Fibroblast of gingiva (primary cell): ENCODE measurements at regions not wholly inside any gene's neighbourhood (a gene's known extent, or its start where the extent isn't known, plus 50 kb on each side); places are given as distances from the start of the nearest gene placed in this dataset.
"Not testable (repeated sequence)": the region's sequence is repeated elsewhere in the genome, so short reads cannot be mapped to it uniquely, and the experiment has no call there.

ENCODE experiments used
- DNase-seq: peaks from one replicate; pipeline ENCODE4 v3.0.0-alpha.2; 2011; ENCODE audit warnings: low read depth

DNA sequence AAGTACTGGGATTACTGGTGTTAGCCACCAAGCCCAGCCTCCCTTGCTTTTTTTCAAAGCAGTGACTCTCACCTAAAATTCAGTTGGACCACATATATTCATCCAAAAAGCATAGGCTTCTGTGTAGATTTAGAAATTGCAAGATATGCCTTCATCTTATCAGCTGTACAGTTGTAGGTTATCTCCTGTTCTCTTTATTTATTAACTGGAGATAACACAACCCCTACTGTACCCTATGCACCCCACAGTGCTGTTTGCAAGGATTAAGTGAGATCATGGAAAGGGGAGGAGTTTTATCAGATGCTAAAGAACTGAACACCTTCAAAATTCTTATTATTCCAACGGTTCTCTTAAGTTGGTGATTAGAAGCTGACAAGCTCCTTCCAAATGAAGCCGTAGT, 164.4 kb upstream of the JARID2 start:
- DNase-seq: no peak

DNA sequence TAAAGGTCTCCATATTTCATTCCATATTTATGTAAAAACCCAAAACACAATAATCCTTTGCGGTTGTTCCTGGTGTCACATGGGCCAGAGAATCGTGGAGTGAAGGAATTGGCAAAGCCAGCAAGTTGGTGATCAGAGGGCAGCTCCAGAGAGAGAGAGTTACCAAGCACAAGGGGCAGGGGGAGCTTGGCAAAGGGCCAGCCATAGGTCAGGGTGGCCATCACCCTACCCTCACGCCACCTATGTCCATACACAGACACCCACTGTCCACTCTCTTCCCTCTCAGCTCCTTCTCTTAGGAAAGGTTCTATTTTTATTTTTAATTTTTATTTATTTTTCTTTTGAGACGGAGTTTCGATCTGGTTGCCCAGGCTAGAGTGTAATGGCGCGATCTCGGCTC, 163.2 kb upstream of the JARID2 start:
- DNase-seq: no peak

DNA sequence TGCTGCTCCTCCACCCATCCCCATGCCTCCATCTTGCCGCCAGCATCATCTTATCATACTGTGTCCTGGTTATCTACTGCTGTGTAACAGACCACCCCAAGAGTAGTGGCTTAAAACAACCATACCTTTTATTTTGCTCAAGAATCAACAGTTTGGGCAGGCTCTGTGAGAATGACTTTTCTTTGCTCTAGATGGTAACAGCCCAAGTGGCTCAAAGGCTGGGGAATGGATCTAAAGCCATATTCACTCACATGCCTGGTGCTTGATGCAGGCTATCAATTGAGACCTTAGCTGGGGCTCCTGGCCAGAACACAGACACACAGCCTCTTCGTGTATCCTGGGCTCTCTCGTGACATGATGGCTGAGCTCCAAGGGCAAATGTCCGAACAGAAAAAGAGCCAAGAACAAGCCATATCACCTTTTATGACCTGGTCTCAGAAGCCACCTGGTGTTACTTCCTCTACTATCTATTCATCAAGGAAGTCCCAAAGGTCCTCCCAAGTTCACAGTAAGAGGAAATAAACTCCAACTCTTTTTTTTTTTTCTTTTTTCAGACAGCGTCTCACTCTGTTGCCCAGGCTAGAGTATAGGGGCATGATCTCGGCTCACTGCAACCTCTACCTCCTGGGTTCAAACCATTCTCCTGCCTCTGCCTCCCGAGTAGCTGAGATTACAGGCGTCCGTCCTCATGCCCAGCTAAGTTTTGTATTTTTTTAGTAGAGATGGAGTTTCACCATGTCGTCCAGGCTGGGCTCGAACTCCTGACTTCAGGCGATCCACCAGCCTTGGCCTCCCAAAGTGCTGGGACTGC, 159.3 kb upstream of the JARID2 start:
- no peak for DNase-seq

DNA sequence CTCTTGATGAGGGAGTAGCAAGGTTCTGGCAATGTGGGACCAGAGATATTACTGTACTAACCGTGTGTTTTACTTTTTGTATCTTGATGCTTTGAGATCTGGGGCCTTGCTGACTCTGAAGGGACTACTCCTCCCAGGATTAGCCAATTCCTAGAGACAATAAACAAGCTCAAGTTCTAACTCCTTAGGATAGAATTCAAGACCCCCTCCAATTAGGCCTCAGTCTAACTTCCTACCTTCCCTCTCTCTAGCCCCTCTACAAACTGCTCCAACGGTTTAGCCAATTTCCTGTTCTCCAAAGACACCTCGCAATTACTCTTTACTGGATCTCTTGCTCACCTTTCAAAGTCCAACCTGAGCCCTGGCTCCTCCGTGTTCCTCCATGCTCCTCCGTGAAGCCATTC, 158.7 kb upstream of the JARID2 start:
- DNase-seq: no peak

DNA sequence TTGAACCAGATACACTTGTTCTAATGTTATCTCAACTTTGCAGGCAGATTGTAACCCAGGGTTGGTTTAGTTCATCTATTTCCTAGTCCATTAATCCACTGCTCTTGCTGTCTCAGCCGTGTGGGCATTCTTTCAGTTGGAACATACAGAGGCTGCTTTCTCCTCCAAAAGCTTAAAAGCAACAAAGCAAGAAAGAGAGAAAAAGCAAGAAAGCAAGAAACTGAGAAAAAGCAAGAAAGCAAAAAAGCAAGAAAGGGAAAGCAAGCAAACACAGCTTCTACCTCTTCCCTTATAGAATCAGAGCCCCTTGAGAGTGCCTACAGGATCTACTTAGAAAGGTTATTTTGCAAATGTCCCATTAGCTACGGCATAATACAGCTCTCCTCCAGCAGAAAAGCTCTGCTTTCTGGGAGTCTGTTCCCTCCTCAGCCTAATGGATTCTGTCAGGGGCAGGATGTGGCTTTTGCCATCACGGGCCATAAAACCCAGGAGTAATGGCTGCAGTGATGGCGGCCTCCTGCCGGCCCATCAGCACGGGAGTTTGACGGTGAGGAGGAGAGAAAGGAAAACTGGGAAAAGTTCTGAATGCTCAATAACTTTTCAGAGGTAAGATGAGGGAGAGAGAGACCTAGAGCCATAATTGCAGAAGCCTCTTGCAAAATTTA, 156.8 kb upstream of the JARID2 start:
- no peak for DNase-seq

DNA sequence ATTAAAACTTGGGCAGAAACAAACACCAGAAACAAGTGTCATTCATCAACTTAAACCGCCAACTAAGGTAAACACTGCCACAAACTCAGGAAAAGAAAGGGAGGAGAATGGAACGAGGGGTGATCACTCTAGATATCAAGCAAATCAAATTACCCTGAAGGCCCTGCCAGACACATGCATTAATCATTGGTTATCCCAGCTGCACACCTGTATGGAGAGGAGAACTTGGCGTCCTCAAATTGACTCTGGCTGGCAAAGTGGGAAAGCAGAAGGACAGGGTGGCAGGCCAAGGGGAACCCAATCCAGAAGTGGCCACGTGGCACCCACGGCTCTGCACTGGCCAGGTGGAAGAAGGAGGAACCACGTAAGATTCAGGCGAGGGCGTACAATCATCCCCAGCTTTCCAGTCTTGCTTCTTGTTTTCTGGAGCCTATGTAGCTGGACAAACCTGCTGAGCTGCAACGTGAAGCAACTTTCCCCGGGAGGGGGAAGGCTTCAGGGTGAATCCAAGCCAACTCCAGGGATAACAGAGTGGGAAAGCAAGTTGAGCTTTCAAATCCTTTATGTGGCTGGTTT, 156.2 kb upstream of the JARID2 start:
- DNase-seq: no peak

DNA sequence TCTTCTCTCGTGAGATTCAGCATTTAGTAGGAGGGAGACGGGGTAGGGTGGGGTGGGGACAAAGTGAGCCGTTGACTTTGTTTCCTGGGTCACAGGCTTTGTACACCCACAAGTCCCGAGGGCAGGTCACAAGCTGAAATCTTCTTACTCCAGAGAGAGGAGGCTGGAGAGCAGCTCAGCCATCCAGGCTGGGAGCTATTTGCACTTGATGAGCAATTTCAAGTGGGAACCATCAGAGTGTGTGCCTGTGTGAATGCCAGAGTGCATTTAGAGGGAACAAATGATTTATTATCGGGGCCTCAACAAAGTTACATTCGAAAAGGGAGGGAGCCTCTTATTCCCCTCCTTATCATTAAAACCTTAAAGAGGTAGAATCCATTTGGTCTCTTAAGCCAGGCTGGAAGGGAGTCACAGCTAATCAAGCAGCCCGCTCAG, 155.7 kb upstream of the JARID2 start:
- DNase-seq: no peak

DNA sequence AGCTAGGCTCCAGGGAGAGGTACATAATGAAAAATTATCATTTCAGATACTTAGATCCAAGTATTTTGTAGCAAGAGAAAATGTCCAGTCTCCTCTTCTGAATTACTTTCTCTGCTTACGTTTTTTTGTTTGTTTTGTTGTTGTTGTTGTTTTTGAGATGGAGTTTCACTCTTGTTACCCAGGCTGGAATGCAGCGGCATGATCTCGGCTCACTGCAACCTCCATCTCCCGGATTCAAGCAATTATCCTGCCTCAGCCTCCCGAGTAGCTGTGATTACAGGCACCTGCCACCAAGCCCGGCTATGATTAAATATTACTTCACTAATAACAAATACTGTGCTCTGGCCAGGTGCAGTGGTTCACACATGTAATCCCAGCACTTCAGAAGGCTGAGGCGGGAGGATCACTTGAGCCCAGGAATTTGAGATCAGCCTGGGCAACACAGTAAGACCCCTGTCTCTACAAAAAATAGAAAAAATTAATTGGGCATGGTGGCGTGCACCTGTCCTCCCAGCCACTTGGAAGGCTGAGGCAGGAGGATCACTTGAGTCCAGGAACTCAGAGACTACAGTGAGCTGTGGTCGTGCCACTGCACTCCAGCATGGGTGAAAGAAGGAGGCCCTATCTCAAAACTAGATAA, 155.0 kb upstream of the JARID2 start:
- DNase-seq: no peak

DNA sequence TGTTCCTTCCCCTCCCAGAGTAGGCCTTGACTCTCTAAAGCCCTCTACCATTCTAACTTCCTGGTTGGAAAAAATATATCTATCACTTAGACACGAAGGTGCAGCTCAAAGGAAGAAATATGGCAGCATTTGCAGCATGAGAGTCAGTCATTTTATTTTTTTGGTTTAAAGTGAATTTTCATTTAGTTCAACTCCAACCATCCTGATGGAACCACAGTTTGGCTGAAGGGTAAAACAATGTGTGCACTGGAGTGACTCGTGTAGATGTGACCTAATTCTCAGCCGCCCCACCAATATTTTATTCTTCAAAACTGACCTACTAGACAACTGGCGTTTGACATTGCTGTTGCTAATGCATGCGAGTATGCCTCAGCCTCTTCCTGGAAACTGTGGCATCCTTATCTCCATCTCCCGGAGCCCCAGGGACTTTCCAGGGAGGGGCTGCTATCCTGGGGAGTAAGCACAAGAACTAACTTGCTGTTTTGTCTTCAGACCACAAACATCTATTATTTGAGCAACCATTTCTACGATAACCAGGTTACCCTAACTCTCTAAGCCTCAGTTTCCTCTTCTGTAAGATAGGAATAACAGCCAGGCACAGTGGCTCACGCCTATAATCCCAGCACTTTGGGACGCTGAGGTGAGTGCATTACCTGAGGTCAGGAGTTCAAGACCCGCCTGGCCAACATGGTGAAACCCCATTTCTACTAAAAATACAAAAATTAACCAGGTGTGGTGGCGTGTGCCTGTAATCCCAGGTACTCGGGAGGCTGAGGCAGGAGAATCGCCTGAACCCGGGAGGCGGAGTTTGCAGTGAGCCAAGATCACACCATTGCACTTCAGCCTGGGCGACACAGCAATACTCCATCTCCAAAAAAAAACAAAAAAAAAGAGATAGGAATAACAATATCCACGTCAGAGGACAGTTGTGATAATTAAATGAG, 148.7 kb upstream of the JARID2 start:
- no peak for DNase-seq

DNA sequence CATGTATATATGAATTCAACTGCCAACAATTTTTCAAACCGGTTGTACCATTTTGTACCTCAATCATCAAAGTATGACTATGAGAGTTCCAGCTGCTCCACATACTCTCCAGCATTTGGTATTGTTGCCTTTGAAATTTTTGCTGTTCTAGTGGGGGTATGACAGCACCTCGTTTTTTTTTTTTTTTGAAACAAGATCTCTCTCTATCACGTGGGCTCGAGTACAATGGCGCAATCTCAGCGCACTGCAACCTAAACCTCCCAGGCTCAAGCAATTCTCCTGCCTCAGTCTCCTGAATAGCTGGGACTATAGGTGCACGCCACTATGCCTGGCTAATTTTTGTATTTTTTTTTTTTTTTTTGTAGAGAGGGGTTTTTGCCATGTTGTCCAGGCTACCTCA, 144.7 kb upstream of the JARID2 start:
- DNase-seq: no peak

DNA sequence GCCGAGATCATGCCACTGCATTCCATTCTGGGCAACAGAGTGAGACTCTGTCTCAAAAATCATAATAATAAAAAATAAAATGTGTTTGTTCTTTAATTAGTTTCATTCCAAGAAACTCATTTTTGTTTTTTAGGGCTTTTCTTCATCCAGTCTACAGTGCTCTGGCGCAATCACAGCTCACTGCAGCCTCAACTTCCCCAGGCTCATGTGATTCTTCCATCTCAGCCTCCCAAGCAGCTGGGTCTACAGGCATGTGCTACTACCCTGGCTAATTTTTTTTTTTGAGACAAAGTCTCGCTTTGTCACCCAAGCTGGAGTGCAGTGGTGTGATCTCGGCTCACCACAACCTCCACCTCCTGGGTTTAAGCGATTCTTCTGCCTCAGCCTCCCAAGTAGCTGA, 143.6 kb upstream of the JARID2 start:
- no peak for DNase-seq

DNA sequence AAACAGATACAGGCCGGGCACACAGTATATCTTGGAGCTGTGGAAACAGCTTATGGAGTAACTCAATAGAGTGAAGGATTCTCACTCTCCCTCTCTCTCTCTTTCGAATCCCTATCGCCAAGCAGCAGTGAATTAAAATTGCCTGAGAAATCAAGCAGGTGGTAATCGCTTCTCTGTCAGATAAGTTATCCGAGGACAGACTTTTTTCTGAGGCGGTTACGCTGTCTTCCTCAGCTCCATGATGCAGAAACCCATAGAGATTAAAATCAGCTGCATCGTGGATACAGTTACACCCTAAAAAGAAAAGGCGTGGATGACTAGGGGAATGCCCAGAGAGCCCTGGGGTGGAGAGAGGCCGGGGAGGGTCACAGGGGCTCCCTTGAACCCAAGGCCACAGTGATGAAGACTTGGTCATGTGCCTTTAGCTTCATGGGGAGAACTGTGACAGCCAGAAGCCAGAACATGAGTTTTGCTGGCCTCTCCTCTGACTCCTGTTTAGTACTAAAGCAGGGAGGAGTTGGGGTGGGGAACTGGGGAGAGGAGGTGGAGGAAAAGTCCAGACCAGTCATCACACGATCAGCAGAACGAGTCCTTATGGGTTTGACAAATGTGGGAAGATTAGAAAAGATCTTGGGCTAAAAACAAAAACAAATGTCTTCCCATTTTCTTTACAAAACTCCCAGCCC, 138.8 kb upstream of the JARID2 start:
- no peak for DNase-seq

DNA sequence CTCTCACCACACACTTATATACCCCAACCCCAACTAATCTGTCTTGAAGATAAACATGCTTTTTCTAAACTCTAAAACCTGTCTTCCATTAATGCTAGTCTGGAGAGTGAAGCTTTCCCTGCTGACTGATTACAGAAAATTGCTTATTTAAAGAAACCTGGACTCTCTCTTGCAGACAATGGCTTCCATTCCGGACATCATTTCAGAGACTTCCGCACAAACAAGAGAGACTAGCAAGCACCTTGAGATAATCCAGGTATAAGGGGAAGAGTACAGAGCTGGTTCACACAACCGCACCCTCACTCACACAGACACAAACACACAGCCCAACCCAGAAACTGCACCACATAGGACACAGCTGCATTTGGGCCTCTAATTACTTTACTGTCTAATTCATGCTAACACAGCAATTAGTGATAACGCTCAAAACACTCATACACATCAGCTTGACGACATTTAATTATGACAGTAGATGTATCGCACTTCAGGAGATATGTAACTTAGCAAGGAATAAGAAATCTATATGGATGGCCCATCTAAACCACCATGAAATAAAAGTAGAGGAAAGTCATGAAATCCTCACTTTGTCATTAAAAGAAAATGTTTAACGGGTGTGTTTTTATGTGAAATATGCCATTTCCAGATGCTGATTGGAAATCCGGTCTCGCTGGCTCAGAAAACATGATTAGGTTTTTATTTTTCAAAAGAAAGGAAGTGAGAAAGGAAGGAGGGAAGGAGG, 138.1 kb upstream of the JARID2 start:
- DNase-seq: no peak

DNA sequence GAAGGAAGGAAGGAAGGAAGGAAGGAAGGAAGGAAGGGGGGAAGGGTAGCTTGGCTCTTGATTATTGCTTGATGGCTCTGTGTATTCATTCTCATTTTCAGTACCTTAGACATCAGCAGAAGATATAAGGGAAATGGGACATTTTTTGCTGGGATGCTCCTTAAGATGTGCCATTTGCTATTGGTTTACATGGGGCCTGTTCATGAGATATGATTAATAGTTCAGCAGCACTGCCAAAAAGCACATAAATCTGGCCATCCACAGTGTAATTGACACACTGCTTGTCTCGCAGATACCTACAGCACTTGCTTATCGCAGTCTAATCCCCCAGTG, 137.5 kb upstream of the JARID2 start:
- DNase-seq: no peak

DNA sequence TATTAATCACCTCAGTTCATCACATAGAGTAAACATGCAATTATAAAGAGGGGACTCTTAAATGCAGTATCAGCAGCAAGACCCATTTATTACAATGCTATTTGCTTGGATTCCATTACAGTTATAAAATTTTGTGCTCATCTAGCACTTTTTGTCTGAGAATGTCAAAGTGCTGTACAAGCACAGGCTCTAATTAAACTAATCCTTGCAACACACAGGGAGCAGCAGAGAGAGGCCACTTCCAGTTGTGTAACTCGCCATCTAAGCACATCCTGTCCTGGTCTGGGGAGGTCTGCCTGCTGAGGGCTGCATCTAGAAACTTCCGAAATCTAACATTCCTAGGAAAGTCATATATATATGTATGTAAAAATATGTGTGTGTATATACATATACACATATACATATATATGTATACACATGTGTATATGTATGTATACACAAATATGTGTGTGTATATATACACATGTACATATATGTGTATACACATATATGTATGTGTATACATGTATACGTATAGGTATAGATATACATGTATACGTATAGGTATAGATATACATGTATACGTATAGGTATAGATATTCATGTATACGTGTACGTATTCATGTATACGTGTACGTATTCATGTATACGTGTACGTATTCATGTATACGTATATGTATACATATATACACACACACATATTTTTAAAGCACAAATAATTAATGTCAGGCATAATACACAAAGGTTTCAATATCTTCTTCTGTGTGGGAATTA, 136.4 kb upstream of the JARID2 start:
- peak; percentile 15 for DNase-seq

DNA sequence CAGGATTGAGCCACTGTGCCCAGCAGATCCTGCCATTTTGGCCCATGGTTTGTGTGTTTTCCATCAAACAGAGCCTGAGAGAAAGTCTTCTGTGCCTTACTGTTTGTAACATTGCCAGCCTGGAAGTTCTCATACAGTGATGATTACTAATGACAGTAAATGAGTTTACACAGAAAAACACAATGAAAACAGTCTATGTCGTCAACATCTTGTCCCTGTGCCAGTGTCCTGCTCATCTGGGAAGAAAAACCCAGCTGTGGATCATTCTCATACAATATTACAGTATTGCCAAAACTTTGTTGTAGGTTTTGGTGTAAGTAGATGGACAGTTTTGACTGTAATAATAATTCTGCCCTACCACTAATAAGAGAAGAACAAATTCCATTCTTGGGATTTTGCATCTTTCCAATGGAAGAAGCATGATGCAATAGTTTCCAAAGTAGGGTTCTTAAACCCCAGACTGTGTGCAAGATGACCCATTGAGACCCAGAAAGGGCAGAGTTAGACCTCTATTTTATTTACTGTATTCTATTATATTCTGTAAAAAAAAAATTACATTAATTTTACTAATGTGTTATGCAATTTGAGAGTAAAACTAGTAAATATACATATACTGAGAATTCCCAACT, 135.0 kb upstream of the JARID2 start:
- no peak for DNase-seq

DNA sequence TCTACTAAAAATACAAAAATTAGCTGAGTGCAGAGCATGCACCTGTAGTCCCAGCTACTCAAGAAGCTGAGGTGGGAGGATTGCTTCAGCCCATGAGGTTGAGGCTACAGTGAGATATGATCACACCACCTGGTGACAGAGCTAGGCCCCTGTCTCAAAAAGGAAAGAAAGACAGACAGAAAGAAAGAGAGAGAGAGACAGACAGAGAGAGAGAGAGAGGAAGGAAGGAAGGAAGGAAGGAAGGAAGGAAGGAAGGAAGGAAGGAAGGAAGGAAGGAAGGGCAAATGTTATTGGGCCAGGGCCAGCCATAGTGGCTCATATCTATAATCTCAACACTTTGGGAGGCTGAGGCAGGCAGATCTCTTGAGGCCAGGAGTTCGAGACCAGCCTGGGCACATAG, 134.3 kb upstream of the JARID2 start:
- not testable (repeated sequence) for DNase-seq

DNA sequence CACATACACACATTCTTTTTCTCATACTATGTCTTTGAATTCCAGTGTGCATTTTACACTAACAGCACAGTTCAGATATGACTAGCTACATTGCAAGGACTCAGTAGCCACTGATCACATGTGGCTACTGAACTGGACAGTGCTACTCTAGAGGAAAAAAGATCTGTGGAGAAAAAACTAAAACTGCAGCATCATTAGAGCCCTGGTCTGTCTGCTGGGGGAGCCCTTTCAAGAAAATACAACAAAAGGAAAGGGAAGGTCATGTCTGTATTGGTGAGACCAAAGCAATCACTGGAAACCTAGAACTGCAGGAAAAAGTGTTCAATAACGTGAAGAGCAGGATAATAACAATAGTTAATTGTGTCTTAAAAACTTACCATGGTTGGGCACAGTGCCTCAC, 132.3 kb upstream of the JARID2 start:
- DNase-seq: no peak

DNA sequence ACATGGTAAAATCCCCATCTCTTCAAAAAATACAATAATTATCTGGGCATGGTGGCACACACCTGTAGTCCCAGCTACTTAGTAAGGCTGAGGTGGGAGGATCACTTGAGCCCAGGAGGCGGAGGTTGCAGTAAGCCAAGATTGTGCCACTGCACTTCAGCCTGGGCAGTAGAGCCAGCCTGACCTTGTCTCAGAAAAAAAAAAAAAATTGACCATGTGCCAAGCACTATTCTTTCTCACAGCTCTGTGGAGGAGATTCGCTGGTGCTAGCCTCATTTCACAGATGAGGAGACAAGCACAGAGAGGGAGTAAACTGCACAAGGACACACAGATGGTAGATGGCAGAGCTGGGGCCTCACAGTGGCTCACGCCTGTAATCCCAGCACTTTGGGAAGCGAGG, 131.8 kb upstream of the JARID2 start:
- DNase-seq: no peak
